GM12892 (cell line): ENCODE measurements at regions not wholly inside any gene's neighbourhood (a gene's known extent, or its start where the extent isn't known, plus 50 kb on each side); places are given as distances from the start of the nearest gene placed in this dataset.

Source experiments
- POLR2A ChIP-seq: IDR thresholded peaks from 2 replicates; pipeline ENCODE4 v1.6.1; 2011; ENCODE audit warnings: low read depth, low read length, control low read depth
- POLR2AphosphoS5 ChIP-seq: IDR thresholded peaks from 2 replicates; pipeline ENCODE4 v1.6.1; 2011; ENCODE audit warnings: low read depth, low read length, control low read depth
- TAF1 ChIP-seq: IDR thresholded peaks from 2 replicates; pipeline ENCODE4 v1.6.1; 2011; ENCODE audit warnings: low read depth, mild to moderate bottlenecking, control low read depth, low read length, borderline replicate concordance

DNA sequence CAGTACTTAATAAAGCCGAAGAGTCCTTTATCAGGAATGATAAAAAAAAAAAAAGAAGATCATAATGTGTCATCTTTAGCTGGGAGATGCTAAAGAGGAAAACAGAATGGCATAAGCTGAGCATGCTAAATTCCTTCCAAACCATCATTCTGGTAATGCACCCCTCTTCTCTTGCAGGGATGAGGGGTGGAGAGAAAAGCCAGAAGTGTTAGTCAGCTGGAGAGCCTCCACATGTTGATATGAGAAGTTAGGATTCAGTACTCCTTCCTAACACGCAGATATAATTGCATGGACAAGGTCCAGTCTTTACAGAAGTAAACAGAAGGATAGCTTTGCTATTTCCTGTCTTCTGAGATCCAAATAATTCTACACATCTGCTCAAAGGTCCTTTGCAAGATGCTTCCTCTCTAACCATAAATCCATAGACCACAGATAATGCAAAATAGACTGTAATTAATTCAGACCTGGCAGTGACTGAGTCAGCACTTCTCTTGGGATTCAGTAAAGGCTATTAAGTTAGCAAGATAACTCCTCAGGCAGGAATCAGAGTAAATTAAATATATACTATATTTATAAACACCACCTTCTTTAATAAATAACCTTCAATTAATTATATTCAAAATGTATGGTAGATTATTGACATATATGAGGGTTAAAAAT, 930.0 kb upstream of the KLHL29 start:
- TF ChIP-seq POLR2A, result no peak
- TF ChIP-seq TAF1, result no peak
- no peak for TF ChIP-seq POLR2AphosphoS5
